Right lung (tissue), 2 donors: ENCODE measurements at regions not wholly inside any gene's neighbourhood (a gene's known extent, or its start where the extent isn't known, plus 50 kb on each side); places are given as distances from the start of the nearest gene placed in this dataset.

Experiments used
- DNase-seq, 2 donors: peaks; one replicate each; pipeline ENCODE4 v3.0.0-alpha.2; 2013

GRCh38 chr6:4587171-4587570 lies 189.0 kb upstream of the CDYL start:
- no peak for DNase-seq

- DNase-seq = no peak
Measured at GRCh38 chr6:4586469-4586859, 189.7 kb upstream of the CDYL start.

GRCh38 chr6:4585682-4586468 lies 190.3 kb upstream of the CDYL start:
- DNase-seq = no peak

- no peak for DNase-seq
Measured at GRCh38 chr6:4584801-4585200, 191.4 kb upstream of the CDYL start.

GRCh38 chr6:4582506-4583417 lies 193.4 kb upstream of the CDYL start:
- DNase-seq = no peak

- no peak for DNase-seq
Measured at GRCh38 chr6:4581468-4582385, 194.5 kb upstream of the CDYL start.

GRCh38 chr6:4580361-4580760 lies 195.8 kb upstream of the CDYL start:
- no peak for DNase-seq

GRCh38 chr6:4577406-4577805 lies 198.8 kb upstream of the CDYL start:
- peak; percentile 85 to 87 for DNase-seq

GRCh38 chr6:4575714-4576113 lies 200.5 kb upstream of the CDYL start:
- no peak for DNase-seq

GRCh38 chr6:4574007-4574406 lies 202.2 kb upstream of the CDYL start:
- peak in 1 of 2 donors; percentile 21 for DNase-seq

- DNase-seq = no peak
Measured at GRCh38 chr6:4571011-4571410, 205.2 kb upstream of the CDYL start.

- DNase-seq = no peak
Measured at GRCh38 chr6:4568138-4568537, 208.1 kb upstream of the CDYL start.

GRCh38 chr6:4567141-4567540 lies 209.1 kb upstream of the CDYL start:
- no peak for DNase-seq

GRCh38 chr6:4565301-4566250 lies 210.6 kb upstream of the CDYL start:
- DNase-seq = no peak

- DNase-seq = no peak
Measured at GRCh38 chr6:4564801-4565271, 211.4 kb upstream of the CDYL start.

- no peak for DNase-seq
Measured at GRCh38 chr6:4563877-4564276, 212.3 kb upstream of the CDYL start.

GRCh38 chr6:4563156-4563555 lies 213.0 kb upstream of the CDYL start:
- no peak for DNase-seq

- DNase-seq = no peak
Measured at GRCh38 chr6:4561773-4562400, 214.3 kb upstream of the CDYL start.

GRCh38 chr6:4561078-4561435 lies 215.1 kb upstream of the CDYL start:
- no peak for DNase-seq
